SIG-M5 (cell line): ENCODE measurements at regions not wholly inside any gene's neighbourhood (a gene's known extent, or its start where the extent isn't known, plus 50 kb on each side); places are given as distances from the start of the nearest gene placed in this dataset.

Source experiments
- DNase-seq: peaks from one replicate; lab custom pipeline; 2025; lab: John Stamatoyannopoulos, UW

DNA sequence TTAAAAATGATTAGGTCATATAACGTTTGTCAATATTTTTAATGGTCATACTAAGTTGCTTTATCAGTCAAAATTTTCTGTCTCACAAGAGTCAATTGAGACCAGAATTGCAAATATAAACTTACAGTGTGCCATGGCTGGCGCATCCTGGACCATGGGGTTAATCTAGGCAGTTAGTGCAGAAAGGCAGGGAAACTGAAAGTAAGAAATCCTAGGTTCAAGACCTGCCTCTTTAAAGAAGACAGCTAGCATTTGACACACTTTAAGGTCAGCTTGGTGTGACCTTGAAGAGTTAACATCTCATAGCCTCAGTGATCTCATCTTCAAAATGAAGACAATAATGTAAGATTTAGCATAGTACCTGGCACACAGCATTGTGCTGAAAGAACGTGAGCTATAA is 210.0 kb upstream of the DAB1 start:
- no peak for DNase-seq

DNA sequence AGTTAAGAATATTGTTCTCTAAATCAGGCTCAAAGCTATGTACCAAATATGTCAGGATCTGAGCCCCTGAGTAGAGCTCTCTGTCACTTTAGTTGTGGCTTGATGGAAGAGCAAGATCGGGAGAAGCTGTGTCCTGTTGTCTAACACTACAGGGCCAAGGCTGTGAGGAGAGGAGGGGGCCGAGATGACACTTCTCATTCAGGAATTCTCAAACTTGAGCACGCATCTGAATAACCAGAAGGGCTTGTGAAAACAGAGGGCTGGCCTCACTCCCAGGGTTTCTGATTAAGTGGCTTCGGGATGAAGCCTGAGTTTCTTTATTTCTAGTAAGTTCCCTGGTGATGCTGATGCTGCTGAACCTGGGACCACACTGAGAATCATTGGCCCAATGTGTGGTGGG is 209.2 kb upstream of the DAB1 start:
- no peak for DNase-seq

DNA sequence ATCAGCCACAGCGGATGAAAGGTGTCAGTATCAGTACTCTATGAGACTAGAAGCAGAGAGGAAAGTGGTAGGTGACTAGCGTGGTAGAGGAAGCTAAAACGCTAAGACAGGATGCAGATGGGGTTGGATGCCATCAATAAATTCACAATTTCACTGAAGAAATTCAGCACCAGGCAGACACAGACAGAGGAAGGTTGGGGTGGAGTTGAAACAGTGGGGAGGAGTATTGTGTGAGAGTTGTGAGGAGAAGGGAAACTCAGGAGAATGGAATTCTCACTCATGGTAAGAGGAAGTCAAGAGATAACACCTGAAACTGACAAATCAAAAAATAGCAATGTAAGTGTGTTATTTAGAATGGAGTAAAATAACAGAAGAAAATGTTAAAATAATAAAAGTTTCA is 208.5 kb upstream of the DAB1 start:
- DNase-seq: no peak

DNA sequence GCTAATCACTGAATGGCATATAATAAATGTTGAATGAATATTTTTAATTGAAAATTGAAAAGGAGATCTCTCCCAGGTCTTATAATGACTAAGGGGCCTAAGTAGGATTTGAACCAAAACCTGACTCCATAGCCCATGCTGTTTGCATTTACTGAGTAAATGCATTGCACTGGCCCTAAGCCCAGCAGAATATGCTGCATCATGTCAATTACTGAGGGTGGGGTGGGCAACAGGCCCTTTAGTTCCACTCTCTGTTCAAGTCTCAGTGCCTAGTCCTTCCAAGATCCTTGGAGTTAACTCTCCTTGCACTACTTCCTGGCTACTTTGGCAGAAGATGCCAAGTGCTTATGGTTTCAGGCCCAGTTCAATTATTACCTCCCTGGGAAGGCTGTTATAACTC is 203.8 kb upstream of the DAB1 start:
- no peak for DNase-seq

DNA sequence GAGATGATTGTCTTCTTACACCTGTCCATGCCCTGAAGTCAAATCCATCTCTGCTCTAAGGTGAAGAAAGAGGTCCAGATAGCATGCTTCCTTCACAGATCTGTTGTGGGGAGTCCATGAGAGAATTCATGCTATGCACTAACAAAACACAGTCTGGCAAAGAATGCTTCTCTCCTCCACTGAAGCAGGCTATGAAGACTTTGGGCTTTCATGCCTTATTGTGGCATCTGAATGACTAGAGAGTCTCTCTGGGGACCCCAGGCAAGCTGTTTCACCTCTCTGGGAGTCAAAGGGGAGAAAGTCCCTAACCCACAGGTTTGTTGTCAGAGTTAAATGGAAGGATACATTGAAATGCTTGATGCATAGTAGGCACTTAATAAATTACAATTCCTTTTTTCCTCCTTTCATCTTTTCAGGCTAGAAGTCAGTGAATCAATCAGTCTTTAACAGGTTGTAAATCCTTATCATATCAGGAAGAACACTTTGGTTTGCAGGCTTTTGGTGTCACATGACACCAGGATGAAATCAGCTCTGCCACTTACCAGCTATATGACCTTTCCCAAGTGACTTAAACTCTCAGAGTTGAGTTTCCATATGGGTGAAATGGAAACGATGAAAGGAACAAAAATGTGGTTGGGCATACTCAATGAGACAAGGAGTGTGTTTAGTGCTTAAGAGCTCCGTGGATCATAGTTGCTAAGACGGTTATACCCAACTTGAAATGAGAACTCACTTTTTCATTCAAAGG is 200.1 kb upstream of the DAB1 start:
- no peak for DNase-seq

DNA sequence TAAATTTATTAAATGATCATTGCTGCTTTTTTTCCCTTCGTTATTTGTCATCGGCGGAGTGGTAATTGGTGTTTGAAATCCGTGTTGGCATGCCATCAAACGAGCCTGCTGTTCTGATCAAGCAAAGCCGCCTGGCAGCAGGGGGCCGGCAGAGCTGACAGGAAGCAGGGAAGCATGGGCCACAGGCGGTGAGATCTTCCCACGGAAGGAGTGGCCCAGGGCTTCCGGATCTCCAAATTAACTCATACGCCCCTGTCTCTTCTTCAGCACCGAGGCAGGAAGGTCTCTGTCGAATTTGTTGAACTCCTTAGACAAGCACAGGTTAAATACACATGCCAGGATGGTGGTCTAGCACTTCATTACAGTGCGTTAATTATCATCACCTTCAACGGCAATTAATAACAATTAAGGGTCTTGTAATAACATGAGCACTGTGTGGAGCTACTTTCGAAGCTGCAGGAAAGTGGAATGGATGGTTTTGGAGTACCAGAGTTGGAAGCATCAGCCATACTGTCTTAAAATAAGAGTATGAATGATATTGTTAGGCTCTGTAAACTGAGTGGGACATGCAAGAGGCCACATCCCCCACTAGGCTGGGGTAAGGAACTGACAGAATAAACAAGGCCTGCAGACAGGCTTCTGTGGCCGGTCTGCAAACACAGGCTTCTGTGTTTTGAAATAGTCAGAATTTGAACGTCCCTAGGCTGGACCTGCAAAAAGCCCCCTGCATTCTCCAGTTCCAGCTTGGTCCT is 199.4 kb upstream of the DAB1 start:
- no peak for DNase-seq

DNA sequence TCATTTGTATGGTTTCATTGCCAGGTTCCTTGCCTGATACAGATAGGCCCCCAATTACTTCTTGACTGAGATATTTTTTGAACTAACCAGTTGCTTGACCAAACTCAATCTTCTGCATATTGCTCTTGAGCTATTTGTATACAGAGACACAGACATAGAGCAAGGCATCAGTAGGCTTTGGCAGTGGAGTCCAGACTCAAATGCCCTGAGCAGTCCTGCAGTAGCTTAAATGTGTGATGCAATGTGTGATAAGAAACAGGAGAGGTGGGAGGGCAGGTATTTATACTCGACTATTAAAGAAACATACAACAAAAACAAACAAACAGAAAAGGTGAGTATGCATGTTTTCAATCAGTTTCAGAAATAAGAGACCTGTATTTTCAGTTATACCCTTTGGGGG is 197.9 kb upstream of the DAB1 start:
- no peak for DNase-seq

DNA sequence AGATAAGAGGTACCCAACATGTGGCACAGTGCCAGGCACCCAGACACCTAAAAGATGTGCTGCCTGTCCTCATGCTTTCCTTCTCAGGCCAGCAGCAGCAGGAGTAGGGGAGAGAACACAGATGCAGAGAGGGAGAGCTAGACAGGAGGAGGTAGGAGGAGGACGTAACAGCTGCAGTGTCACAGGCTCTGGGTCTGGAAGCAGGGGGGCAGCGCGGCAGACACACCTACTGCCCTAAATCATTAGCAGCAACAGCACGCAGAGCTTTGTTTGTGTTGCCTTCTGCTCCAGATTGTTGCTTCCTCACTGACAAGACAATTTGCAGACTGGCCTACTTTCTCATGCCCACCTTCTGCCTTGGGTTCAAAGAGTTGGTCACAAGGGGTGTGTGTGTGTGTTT is 196.7 kb upstream of the DAB1 start:
- DNase-seq: no peak

DNA sequence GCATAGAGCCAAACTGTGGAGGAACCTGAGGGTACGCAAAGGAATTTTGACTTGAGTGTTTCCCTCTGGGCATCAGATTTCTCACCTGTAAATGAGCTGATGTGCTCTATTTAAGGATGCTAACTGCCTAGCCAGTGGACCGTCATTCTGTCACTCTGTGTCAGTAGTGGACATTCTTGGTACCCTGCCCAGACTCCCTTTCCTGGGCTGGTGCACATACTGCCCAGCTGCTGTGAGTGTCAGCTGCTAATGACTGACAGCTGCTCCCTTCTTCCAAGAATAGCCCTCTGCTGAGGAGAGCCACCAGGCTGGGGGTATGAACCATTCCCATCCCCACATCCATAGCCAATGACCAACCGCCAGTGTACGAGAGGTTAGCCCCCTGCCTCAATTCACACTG is 193.1 kb upstream of the DAB1 start:
- DNase-seq: no peak

DNA sequence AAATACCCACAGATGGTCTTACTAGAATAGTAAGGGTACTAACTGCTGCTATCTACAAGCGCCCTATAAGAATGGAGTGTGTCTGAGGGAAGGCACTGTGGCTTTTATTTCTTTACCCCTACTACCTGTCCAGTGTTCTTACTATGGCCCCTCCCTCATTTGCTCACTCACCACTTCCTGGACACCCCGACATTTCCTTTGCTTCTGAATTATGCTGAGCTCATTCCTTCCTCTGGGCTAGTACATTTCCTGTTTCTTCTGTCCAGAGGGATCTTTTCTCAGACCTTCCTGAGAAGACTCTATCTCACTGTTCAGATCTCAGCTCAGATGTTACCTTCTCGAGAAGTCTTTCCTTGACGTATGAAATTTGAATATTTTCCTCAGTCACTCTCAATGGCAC is 192.1 kb upstream of the DAB1 start:
- DNase-seq: no peak

DNA sequence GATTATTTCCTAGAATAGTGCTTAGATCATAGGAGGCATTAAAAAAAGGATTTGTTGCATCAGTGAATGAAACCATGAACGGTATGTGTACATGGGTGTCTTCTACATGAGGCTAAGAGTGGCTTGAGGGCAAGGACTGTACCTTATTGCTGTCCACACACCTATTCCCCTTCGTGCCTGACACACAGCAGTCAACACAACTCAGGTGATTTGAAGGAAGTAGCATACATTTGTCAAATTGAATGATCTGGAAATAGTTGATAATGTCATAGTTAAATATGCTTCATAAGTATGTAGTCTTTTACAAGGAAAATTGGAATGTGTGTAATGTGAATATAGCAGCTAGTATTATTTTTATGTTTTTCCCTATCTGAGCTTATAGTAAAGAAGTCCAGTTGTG is 189.0 kb upstream of the DAB1 start:
- no peak for DNase-seq

DNA sequence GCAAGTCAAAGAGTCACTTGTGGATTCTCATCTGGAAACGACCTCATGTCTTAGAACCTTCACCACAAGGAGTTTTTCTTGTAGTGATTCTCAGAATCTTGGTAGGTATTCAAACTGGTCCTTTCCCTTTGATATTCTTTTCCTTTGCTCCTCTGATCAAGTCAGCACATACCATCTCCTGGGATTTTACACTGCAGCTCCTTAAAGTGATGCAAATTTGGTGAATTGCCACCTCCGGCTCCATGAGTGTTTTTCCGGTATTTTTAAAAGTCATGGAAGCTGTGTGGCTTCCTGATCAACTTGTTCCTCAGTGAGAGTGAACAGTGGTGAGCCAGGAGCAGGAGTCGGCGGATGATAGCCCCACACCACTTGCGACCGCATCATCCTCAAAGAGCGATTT is 182.1 kb upstream of the DAB1 start:
- no peak for DNase-seq

DNA sequence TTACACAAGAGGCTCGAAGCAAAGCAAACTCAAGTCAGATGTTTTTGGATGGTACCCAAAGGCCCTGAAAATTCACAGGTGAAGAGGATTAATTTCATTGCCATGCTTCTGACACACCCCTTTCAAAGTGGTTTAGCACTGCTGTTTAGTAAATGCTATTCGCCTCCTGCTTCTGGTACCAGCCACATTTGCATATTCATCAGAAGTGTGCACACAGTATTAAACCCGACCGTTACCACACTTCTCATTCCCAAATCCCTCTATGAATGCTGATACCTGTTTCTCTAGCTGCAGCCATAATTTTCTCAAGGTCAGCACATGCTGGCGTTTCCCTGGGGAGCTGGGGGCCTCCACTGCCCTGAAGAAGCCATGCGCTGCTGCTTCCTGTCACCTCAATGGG is 179.8 kb upstream of the DAB1 start:
- no peak for DNase-seq

DNA sequence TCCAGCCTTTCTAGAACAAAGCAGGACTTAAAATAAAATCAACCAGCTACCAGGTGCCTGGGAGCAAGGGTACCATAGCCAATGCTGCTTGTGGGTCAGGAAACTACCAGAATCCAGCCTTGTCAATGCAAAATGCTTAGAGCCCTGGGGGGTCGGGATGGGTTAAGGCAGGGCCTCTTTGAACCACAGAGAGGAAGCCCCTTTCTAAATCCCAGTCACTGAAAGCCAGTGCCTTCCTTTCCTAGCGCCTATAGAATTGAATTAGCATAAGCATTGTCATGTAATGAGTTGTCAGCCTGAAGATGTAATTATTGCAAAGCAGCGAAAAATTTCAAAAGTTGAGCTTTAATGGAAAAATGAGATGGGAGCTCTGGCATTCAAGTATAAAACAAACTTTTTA is 176.6 kb upstream of the DAB1 start:
- DNase-seq: no peak

DNA sequence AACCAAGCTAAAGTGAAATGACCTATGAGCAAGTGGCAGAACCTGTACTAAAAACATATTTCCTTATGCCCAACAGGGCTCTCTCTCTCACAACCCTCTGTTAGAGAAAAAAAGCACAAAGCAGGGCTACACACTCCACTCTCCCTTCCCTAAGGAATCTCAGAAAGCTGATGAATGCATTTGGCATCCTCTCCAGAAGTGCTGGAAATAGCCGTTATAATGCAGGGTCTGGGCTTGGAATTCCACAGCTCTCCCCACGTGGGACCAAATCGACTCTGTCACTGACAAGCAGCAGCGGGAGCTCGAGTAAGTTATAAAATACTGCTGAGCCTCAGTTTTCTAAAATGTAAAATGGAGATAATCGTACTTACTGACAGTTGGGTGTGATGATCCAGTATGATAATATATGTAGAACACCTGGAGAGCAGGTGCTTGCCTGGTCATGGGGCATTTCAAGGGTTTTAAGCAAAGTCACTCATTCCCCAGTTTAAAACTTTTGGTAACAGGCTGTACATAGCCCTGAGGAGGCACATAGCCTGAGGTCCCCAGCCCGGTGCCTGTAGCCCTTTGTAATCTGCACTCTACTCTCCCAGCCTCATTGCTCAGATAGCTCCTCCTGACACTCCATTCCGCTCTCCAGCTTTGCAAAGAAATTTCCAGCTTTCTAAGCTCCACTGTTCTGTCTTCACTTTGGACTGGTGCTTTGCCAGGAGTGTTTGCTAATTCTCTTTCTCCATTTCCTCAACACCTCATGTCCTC is 175.6 kb upstream of the DAB1 start:
- DNase-seq: no peak

DNA sequence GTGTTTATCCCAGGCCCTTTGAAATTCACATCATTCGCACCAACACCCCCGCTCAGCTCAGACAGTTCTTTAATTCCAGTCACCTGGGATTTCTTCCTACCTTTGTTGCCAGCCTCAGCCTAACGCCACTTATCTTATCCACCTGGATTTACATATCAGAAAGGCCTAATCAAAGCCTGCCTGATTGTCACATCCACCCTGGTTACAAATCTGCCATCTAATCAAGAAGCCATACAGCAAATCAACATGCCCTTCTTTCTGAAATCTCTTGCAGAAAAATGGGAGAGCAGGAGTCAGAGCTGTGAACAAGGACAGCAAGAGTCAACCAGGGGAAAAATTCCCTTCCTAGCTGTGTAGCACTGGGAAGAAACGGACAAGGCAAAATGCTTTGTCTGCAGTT is 173.2 kb upstream of the DAB1 start:
- no peak for DNase-seq

DNA sequence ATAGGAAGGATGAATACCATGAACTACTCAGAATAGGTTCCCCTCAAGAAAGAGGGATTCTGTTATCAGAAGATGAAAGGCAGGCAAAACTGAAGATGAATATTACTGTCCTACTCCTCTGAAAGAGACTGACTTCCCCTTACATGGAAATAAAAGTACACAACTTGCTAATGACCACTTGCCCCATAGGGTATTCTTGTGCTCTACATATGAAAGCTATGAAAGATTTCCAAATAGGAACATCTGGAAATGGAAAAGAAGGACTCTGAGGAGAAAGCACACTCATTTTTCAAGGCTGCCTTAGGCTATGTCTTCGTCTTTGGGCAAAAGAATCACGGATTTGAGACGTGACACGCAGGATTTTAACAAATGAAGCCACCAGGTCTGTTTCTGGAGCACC is 170.1 kb upstream of the DAB1 start:
- DNase-seq: no peak

DNA sequence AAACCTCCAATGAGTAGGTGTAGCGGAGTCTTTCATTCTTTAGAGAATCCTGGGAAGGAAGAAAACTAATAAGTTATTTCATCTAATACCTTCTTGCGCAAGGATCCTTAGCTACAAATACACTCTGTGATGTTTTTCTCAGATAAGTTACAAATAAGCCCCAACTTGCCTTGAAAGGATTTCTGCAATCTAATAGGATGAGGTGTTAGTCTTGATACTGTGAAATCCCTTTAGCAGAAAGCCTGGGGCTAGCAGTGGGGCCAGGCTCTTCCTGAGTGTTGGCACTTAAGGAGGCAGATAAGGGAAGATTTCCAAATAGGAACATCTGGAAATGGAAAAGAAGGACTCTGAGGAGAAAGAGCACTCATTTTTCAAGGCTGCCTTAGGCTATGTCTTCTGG is 168.0 kb upstream of the DAB1 start:
- DNase-seq: no peak

DNA sequence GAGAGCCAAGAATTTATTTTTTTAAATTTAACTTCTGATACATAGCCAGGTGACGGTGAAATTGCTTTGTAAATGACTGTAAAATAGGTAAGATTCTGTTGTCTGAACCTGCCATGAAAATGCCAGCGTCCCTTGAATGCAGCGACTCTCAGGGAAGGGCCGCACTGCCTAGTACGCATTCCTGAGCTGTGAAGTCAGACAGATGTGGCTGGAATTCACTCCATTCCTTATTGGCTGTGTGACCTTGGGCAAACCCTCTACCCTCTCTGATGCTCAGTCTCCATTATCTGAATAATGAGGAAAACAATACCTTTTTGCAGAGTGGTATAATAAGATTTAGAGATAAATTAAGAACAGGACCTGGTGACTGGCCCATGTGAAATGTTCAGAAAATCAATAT is 167.1 kb upstream of the DAB1 start:
- no peak for DNase-seq

DNA sequence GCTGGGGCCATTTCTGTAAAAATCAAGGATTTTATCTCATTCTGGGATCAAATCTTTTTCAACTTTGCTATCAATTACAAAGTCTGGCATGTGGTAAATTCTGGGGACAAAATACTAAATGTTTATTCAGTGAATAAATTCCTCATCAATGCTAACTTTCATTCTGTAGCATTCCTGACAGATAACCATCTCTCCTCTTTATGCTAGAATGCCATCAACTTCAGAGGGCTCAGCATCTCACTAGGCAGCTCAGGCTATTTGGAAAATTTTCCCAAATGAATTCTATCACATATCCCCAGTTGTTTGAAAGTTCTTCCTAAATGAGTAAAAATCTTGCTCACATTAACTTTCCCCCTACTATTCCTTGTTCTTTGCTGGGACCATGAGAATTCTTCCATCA is 163.0 kb upstream of the DAB1 start:
- DNase-seq: no peak

DNA sequence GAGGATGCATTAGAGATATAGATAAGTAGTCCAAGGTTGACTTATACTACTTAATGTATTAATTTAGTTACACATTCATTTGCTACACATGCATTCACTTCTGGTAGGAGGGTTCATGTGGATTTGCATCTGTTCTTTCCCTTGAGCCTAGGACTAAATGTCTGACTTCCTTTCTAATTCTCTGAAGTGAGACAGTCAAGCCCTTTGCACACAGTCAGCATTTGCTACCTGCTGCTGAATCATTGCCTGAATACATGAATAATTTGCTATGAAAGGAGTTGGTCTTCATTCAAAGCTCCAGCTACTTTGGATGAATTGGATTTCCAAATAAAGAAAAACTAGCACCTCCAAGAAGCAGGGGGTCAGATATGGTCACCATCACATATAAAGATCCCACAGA is 154.8 kb upstream of the DAB1 start:
- no peak for DNase-seq

DNA sequence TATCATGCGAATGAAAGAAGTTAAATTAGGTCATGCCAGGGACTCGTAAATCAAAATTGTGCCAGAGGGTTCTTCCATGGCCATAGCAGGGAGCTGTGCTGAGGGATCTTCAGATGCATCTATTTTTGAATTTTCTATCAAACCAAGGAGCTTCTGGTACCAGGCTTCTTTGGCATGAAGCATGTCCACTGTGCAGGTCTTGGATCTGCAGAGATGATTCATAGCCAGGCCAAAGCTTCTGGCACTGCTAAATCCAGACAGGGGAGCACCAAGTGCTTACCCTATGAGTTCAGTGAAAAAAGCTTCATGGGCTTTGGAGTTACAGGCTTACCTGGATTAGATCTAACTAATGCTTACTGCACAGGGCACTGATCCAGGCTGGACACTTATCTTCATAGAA is 154.2 kb upstream of the DAB1 start:
- DNase-seq: no peak

DNA sequence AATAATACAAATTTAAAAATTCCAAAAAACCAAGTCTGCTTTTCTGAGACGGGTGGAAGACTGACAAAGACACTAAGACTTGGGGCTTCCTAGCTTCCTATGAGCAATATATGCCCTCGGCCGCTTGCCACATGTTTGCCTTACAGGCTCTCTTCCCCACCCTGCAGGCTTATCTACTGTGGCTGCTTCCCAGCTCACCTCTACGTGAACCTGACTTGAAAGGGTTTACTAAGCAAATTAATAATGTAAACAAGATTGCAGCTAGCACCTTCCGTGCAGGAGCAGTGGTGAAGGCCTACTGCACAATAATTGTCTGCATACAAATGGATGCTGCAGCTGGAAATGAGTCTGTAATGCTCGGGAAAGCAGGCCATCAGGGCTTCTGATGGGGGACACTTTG is 152.9 kb upstream of the DAB1 start:
- DNase-seq: no peak
